Suprapubic skin (tissue), 4 donors: ENCODE measurements at regions not wholly inside any gene's neighbourhood (a gene's known extent, or its start where the extent isn't known, plus 50 kb on each side); places are given as distances from the start of the nearest gene placed in this dataset.

Source experiments
- DNase-seq, 2 donors: peaks; one replicate each; pipeline ENCODE4 v3.0.0-alpha.2; 2019; ENCODE audit warnings: low spot score in 2 of 2
- H3K27ac ChIP-seq: fragments of 200-600 bp; sonication (generic); one replicate; pipeline ENCODE4 v1.5.1; 2019
- H3K27me3 ChIP-seq: fragments of 200-600 bp; sonication (generic); one replicate; pipeline ENCODE4 v1.5.1; 2019
- H3K36me3 ChIP-seq: fragments of 200-600 bp; sonication (generic); one replicate; pipeline ENCODE4 v1.5.1; 2019
- H3K4me1 ChIP-seq: fragments of 200-600 bp; sonication (generic); one replicate; pipeline ENCODE4 v1.5.1; 2019
- H3K4me3 ChIP-seq: fragments of 200-600 bp; sonication (generic); one replicate; pipeline ENCODE4 v1.5.1; 2019; ENCODE audit warnings: mild to moderate bottlenecking
- H3K9me3 ChIP-seq: fragments of 200-600 bp; sonication (generic); one replicate; pipeline ENCODE4 v1.5.1; 2019
- EP300 ChIP-seq: sonication (generic); formaldehyde crosslinking; IDR thresholded peaks from one replicate; pipeline ENCODE4 v1.6.1; 2017; ENCODE audit warnings: antibody characterized with exemption
- POLR2A ChIP-seq, 2 donors: fragments of 450-650 bp; IDR thresholded peaks; one replicate each; pipeline ENCODE4 v1.6.1; 2017; ENCODE audit warnings: antibody characterized with exemption in 2 of 2, mild to moderate bottlenecking in 2 of 2, moderate library complexity in 2 of 2
- POLR2AphosphoS5 ChIP-seq, 3 donors: sonication (generic); formaldehyde crosslinking; IDR thresholded peaks; one replicate each; pipeline ENCODE4 v1.6.1; 2017; ENCODE audit warnings: antibody characterized with exemption in 3 of 3
- WGBS: methylation state at CpG from one replicate; pipeline ENCODE4 v1.1.5; 2018; 5-methylcytosine and 5-hydroxymethylcytosine counted together
- TF ChIP-seq, protein P1 (sequence below), 2 donors: fragments of 200-600 bp in 1 of 2; fragments of 450-650 bp in 1 of 2; sonication (generic) in 1 of 2; IDR thresholded peaks; one replicate each; pipeline ENCODE4 v1.5.1; 2016 to 2019; ENCODE audit warnings: antibody characterized with exemption in 2 of 2, mild to moderate bottlenecking in 1 of 2, moderate library complexity in 1 of 2

DNA sequence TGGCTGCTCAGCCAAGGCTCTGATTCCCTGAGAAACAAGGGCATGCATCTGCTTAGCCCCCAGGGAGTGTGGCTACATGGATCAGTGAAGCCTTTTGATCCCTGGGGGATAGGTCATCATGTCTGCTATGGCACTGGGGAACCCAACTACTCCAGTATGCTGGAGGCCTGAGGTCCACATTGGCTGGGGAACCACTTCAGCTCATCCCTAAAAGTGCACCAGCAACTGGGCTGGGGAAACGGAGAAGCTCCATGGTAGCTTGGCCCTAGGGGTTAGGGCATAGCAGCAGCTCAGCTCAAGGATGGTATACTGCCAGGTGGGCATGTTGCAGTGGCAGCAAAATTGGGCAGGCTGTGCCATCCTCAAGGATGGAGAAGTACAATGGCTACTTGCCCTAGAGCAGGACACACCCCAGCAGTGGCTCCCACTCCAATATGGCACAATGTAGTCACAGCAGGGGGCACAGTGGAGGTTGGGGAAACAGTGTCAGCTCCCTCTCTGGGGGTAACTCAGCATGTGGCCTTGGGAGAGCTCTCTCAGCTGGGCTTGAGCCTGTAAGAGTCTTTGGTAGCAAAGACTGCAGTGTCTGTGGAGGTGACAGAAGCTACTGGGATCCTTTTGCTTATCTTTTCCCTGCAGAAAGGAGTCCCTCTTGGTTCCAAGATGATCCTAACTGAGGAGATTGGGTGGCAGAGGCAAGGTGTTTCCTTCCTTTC, 111.5 kb upstream of the FSTL4 start:
- H3K27ac ChIP-seq: no peak overlapping the region
- no peak for DNase-seq
- TF ChIP-seq, protein P1, sequence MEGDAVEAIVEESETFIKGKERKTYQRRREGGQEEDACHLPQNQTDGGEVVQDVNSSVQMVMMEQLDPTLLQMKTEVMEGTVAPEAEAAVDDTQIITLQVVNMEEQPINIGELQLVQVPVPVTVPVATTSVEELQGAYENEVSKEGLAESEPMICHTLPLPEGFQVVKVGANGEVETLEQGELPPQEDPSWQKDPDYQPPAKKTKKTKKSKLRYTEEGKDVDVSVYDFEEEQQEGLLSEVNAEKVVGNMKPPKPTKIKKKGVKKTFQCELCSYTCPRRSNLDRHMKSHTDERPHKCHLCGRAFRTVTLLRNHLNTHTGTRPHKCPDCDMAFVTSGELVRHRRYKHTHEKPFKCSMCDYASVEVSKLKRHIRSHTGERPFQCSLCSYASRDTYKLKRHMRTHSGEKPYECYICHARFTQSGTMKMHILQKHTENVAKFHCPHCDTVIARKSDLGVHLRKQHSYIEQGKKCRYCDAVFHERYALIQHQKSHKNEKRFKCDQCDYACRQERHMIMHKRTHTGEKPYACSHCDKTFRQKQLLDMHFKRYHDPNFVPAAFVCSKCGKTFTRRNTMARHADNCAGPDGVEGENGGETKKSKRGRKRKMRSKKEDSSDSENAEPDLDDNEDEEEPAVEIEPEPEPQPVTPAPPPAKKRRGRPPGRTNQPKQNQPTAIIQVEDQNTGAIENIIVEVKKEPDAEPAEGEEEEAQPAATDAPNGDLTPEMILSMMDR (IDR thresholded peaks at IDR 0.05): no peak
- TF ChIP-seq POLR2A (IDR thresholded peaks at IDR 0.05): no peak
- TF ChIP-seq POLR2AphosphoS5 (IDR thresholded peaks at IDR 0.05): no peak
- no peak for TF ChIP-seq EP300
- peaks cover 6% of the 10 kb centered on the region for H3K9me3 ChIP-seq
- H3K36me3 ChIP-seq: no peaks in the 10 kb centered on the region
- no peaks in the 10 kb centered on the region for H3K4me1 ChIP-seq
- no peaks in the 10 kb centered on the region for H3K27me3 ChIP-seq
- WGBS: 43% methylated on average over 1 of the region's 1 CpG
- no peak overlapping the region for H3K4me3 ChIP-seq

DNA sequence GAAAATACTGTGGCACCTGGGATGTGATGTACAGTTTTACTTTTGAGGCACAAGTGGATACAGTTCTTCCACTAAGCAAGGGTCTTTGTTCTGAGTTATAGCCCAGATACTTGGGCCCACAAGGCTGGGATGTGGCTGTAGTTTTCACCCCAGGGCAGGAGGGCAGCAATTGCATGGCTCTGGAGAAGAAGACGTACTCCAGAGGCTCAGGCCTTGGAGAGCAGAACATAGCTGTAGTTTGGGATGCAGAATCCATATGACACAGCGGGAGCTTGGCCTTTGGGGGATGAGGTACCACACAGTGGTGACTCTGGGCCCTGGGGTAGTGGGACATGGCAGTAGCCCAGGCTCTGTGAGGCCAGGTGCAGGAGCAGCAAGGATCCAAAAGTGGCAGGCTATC, 110.8 kb upstream of the FSTL4 start:
- no peak for DNase-seq
- peaks cover 6% of the 10 kb centered on the region for H3K9me3 ChIP-seq
- WGBS: 86% methylated on average over 2 of the region's 2 CpGs
- no peak overlapping the region for H3K4me3 ChIP-seq
- no peaks in the 10 kb centered on the region for H3K27me3 ChIP-seq
- TF ChIP-seq POLR2AphosphoS5 (IDR thresholded peaks at IDR 0.05): no peak
- TF ChIP-seq POLR2A (IDR thresholded peaks at IDR 0.05): no peak
- TF ChIP-seq EP300: no peak
- TF ChIP-seq, protein P1 (IDR thresholded peaks at IDR 0.05): no peak
- no peaks in the 10 kb centered on the region for H3K36me3 ChIP-seq
- H3K4me1 ChIP-seq: no peaks in the 10 kb centered on the region
- H3K27ac ChIP-seq: no peak overlapping the region

DNA sequence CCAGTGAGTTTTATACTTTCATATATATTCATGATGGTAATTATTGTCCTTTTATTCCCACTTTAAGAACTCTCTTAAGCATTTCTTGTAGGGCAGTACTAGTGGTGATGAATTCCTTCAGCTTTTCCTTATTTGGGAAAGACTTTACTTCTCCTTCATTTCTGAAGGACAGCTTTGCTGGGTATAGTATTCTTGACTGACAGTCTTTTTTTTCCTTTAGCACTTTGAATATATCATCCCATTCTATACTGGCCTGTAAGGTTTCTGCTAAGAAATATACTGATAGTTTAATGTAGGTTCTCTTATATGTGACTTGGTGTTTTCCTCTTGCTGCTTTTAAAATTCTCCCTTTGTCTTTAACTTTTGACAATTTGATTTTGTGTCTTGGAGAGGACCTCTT, 109.0 kb upstream of the FSTL4 start:
- Histone ChIP-seq H3K27ac (no peak overlapping the region), H3K27me3 (no peaks in the 10 kb centered on the region), H3K4me3 (no peak overlapping the region), H3K36me3 (no peaks in the 10 kb centered on the region), H3K4me1 (no peaks in the 10 kb centered on the region), H3K9me3 (peaks cover 6% of the 10 kb centered on the region)
- no peak for DNase-seq
- TF ChIP-seq POLR2A (IDR thresholded peaks at IDR 0.05): no peak
- TF ChIP-seq, protein P1 (IDR thresholded peaks at IDR 0.05): no peak
- no peak for TF ChIP-seq POLR2AphosphoS5 (IDR thresholded peaks at IDR 0.05)
- no peak for TF ChIP-seq EP300

DNA sequence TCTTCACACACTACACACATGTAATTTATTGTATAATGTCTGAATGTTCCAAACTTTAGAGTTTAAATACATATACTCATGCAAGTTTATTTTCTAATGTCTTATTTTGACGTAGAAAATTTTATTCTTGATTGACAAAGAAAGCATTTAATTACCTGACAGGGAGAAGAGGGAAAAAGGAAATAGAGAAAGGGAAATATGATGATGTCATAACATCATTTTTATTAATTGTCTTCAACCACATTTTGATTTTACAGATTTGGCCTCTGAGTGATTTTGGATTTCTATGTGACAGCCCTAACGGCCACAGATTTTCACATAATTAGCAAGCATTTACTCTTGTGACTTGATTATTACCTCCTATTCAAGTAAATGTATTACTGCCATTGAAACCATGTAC, 106.1 kb upstream of the FSTL4 start:
- no peak for DNase-seq
- Histone ChIP-seq H3K4me3 (no peak overlapping the region), H3K9me3 (peaks cover 6% of the 10 kb centered on the region), H3K27ac (no peak overlapping the region), H3K4me1 (no peaks in the 10 kb centered on the region), H3K36me3 (no peaks in the 10 kb centered on the region), H3K27me3 (no peaks in the 10 kb centered on the region)
- WGBS: 86% methylated on average over 2 of the region's 2 CpGs
- TF ChIP-seq, protein P1 (IDR thresholded peaks at IDR 0.05): no peak
- TF ChIP-seq EP300 (no peak), POLR2A (IDR thresholded peaks at IDR 0.05) (no peak), POLR2AphosphoS5 (IDR thresholded peaks at IDR 0.05) (no peak)

DNA sequence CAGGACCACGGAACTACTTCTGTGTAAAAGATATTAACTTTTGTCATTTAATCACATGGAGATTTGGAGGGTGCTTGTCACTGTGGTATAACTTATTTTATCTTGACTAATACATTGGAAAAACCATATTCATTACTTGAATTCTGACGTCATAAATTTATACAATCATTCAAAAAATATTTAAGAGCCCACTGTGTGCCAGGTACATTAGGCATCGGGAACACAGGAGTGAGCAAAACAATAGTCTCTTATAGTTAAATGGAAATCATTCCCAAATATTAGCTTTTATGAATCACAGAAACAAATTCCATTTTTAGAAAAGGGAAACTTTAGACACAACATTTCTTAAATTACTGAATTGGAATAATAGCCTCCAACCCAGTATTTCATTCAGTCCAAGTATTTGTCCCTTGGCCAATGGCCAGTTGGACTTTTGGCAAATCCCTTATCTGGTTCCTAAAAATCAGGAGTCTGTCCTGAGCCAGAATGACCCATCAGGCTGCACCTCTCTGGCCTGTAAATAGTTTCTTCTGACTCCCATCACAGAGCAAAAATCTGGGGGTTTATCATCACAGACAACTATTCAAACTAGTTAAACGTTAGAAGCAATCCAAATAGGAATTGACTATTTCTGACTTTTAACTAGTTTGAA, 104.3 kb upstream of the FSTL4 start:
- WGBS: 75% methylated on average over 4 of the region's 4 CpGs
- H3K36me3 ChIP-seq: no peaks in the 10 kb centered on the region
- no peaks in the 10 kb centered on the region for H3K4me1 ChIP-seq
- no peak for DNase-seq
- no peak overlapping the region for H3K27ac ChIP-seq
- no peaks in the 10 kb centered on the region for H3K27me3 ChIP-seq
- no peak for TF ChIP-seq EP300
- TF ChIP-seq, protein P1 (IDR thresholded peaks at IDR 0.05): no peak
- TF ChIP-seq POLR2AphosphoS5 (IDR thresholded peaks at IDR 0.05): no peak
- no peak for TF ChIP-seq POLR2A (IDR thresholded peaks at IDR 0.05)
- H3K4me3 ChIP-seq: no peak overlapping the region
- H3K9me3 ChIP-seq: peaks cover 6% of the 10 kb centered on the region
